Muscle of back (tissue), 3 donors: ENCODE measurements at regions not wholly inside any gene's neighbourhood (a gene's known extent, or its start where the extent isn't known, plus 50 kb on each side); places are given as distances from the start of the nearest gene placed in this dataset.
"Not testable (repeated sequence)": the region's sequence is repeated elsewhere in the genome, so short reads cannot be mapped to it uniquely, and the experiment has no call there.

Source experiments
- DNase-seq, 3 donors: peaks; one replicate each; pipeline versions ENCODE4 v3.0.0 to v3.0.0-alpha.2; 2013

GRCh38 chr13:80962173-80962572 is 621.2 kb upstream of the SPRY2 start:
- DNase-seq: no peak

- DNase-seq: peak in 2 of 3 donors; percentile 19 to 45
Measured at GRCh38 chr13:80957019-80957655, 616.2 kb upstream of the SPRY2 start.

GRCh38 chr13:80955501-80955900 is 614.6 kb upstream of the SPRY2 start:
- no peak for DNase-seq

GRCh38 chr13:80952158-80952557 is 611.2 kb upstream of the SPRY2 start:
- no peak for DNase-seq

- no peak for DNase-seq
Measured at GRCh38 chr13:80946008-80946802, 605.3 kb upstream of the SPRY2 start.

GRCh38 chr13:80945328-80945727 is 604.4 kb upstream of the SPRY2 start:
- no peak for DNase-seq

- no peak for DNase-seq
Measured at GRCh38 chr13:80939581-80939980, 598.7 kb upstream of the SPRY2 start.

- DNase-seq: peak in 1 of 3 donors; percentile 31
Measured at GRCh38 chr13:80931766-80932165, 590.8 kb upstream of the SPRY2 start.

GRCh38 chr13:80931118-80931517 is 590.2 kb upstream of the SPRY2 start:
- no peak for DNase-seq

GRCh38 chr13:80928241-80928640 is 587.3 kb upstream of the SPRY2 start:
- DNase-seq: no peak

- DNase-seq: not testable (repeated sequence)
Measured at GRCh38 chr13:80926024-80926423, 585.1 kb upstream of the SPRY2 start.

GRCh38 chr13:80924596-80924995 is 583.7 kb upstream of the SPRY2 start:
- DNase-seq: no peak

GRCh38 chr13:80923907-80924306 is 583.0 kb upstream of the SPRY2 start:
- no peak for DNase-seq

GRCh38 chr13:80921971-80922370 is 581.0 kb upstream of the SPRY2 start:
- no peak for DNase-seq

- DNase-seq: peak; percentile 23 to 82 (median 44)
Measured at GRCh38 chr13:80921541-80921940, 580.6 kb upstream of the SPRY2 start.

- DNase-seq: no peak
Measured at GRCh38 chr13:80906860-80907259, 565.9 kb upstream of the SPRY2 start.

- no peak for DNase-seq
Measured at GRCh38 chr13:80904386-80904785, 563.5 kb upstream of the SPRY2 start.

- no peak for DNase-seq
Measured at GRCh38 chr13:80903911-80904310, 563.0 kb upstream of the SPRY2 start.

- DNase-seq: peak; percentile 70 to 92 (median 83)
Measured at GRCh38 chr13:80901530-80901929, 560.6 kb upstream of the SPRY2 start.

GRCh38 chr13:80901111-80901510 is 560.2 kb upstream of the SPRY2 start:
- peak; percentile 83 to 95 (median 91) for DNase-seq

GRCh38 chr13:80900561-80900960 is 559.6 kb upstream of the SPRY2 start:
- DNase-seq: peak; percentile 67 to 94 (median 85)

- DNase-seq: not testable (repeated sequence)
Measured at GRCh38 chr13:80897641-80898040, 556.7 kb upstream of the SPRY2 start.

GRCh38 chr13:80894917-80895316 is 554.0 kb upstream of the SPRY2 start:
- no peak for DNase-seq
